ENCODE measurements at regions not wholly inside any gene's neighbourhood (a gene's known extent, or its start where the extent isn't known, plus 50 kb on each side); places are given as distances from the start of the nearest gene placed in this dataset.

GRCh38 chr5:114176356-114176755 lies 185.5 kb upstream of the KCNN2 start:
- TF ChIP-seq CTCF (IDR thresholded peaks at IDR 0.05; ENCODE audit: insufficient read depth, low read length), result no peak
- TF ChIP-seq POLR2AphosphoS5 (IDR thresholded peaks at IDR 0.05; ENCODE audit: low read depth), result no peak
- TF ChIP-seq REST (IDR thresholded peaks at IDR 0.05; ENCODE audit: insufficient replicate concordance, low read depth), result no peak
- no peak for TF ChIP-seq SPI1 (IDR thresholded peaks at IDR 0.05; ENCODE audit: borderline replicate concordance, low read depth)

All from HL-60 (cell line).